Neutrophil (primary cell): ENCODE measurements at regions not wholly inside any gene's neighbourhood (a gene's known extent, or its start where the extent isn't known, plus 50 kb on each side); places are given as distances from the start of the nearest gene placed in this dataset.

Experiments used
- H3K27ac ChIP-seq: fragments of 200-600 bp; sonication (generic); 2 replicates; pipeline ENCODE4 v1.5.1; 2016; ENCODE audit warnings: mild to moderate bottlenecking, moderate library complexity
- H3K27me3 ChIP-seq: fragments of 200-600 bp; sonication (generic); 2 replicates; pipeline ENCODE4 v1.6.0; 2016; ENCODE audit warnings: mild to moderate bottlenecking
- H3K36me3 ChIP-seq: fragments of 200-600 bp; sonication (generic); 2 replicates; pipeline ENCODE4 v1.5.1; 2017
- H3K4me1 ChIP-seq, 2 experiments: fragments of 200-600 bp in 1 of 2; sonication (generic) in 1 of 2; 1 replicate in 1 of 2; 2 replicates in 1 of 2; pipeline versions ENCODE4 v1.5.1 to v1.6.1; 2013 to 2016; ENCODE audit warnings: low read depth in 1 of 2, low read length in 1 of 2, mild to moderate bottlenecking in 1 of 2, moderate library complexity in 1 of 2; ENCODE audit not compliant: control insufficient read depth in 1 of 2, insufficient read depth in 1 of 2
- H3K4me3 ChIP-seq, 2 experiments: fragments of 200-600 bp in 1 of 2; sonication (generic) in 1 of 2; 1 replicate in 1 of 2; 2 replicates in 1 of 2; pipeline ENCODE4 v1.5.1; 2013 to 2016; ENCODE audit warnings: low read depth in 1 of 2, low read length in 1 of 2, mild to moderate bottlenecking in 1 of 2, moderate library complexity in 1 of 2
- H3K9me3 ChIP-seq: fragments of 200-600 bp; sonication (generic); 2 replicates; pipeline ENCODE4 v1.5.1; 2016
- TF ChIP-seq, protein P1 (sequence below): fragments of 200-600 bp; sonication (generic); IDR thresholded peaks from 2 replicates; pipeline ENCODE4 v1.5.1; 2016; ENCODE audit warnings: antibody characterized with exemption

DNA sequence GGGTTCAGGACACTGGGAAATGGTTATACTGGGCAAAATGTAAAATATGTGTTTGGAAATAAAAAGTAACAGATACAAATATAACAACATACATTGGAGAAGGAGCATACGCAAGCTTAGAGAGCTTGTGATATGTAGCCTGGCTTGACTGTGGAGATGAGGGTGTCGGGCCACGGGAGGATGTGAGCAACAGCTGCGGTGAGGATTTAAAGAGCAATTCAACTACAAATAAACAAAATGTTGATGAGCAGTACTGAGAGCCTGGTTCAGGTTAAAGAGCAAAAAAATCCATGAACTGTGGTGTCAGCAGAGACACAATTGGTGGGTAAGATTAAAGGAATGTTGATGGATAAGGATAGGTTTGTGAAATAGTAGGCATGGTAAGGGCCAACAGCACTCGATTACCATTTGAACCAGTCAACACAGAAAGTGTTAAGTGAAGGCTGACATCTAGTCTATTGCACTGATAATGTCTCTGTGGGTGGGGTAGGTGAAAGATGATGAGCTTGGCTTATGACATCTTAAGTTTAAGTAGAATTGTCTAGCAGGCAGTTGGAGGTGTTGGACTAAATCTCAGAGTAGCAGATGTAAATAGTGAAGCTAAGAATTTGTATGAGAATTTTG lies 723.2 kb downstream of the EPM2A start:
- H3K4me1 ChIP-seq = no peaks in the 10 kb centered on the region
- TF ChIP-seq, protein P1, sequence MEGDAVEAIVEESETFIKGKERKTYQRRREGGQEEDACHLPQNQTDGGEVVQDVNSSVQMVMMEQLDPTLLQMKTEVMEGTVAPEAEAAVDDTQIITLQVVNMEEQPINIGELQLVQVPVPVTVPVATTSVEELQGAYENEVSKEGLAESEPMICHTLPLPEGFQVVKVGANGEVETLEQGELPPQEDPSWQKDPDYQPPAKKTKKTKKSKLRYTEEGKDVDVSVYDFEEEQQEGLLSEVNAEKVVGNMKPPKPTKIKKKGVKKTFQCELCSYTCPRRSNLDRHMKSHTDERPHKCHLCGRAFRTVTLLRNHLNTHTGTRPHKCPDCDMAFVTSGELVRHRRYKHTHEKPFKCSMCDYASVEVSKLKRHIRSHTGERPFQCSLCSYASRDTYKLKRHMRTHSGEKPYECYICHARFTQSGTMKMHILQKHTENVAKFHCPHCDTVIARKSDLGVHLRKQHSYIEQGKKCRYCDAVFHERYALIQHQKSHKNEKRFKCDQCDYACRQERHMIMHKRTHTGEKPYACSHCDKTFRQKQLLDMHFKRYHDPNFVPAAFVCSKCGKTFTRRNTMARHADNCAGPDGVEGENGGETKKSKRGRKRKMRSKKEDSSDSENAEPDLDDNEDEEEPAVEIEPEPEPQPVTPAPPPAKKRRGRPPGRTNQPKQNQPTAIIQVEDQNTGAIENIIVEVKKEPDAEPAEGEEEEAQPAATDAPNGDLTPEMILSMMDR = no peak
- H3K27ac ChIP-seq = no peak overlapping the region
- H3K27me3 ChIP-seq = no peaks in the 10 kb centered on the region
- H3K9me3 ChIP-seq = no peaks in the 10 kb centered on the region
- no peaks in the 10 kb centered on the region for H3K36me3 ChIP-seq
- H3K4me3 ChIP-seq = no peak overlapping the region

DNA sequence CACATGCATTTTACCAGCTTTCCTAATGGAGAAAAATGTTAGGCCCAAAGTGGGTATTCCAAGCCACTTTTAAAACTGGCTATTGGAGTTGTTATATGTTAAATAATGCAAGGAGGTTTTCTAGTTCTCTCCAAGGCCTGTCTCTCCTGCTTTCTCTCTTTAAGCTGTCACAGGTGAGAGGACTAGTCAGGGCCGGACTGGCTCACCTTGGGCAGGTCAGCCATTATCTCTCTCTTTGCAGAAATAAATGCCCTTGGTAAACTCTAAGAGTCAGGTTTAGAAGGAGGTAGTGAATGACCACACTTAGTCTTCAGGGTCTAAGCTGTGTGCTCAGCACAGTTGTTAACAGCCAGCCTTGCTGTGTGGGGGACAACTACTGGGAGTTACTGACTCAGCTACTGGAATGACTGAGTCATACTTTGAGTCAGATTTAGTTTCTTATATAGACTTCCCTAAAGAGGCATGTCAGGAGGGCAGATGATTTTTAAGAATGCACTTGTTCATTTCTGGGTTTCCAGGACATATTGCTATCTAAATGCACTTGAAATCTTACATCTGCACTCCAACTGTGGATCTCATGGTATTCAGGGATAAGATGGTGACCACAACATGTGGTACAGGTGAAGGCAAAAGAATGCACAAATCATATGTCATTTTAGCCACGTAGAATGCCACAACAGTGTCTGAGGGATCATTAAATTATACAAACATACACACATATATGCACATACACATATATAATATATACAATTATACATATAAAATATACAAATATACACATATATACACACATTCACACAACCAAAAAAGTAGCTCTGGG lies 719.4 kb downstream of the EPM2A start:
- Histone ChIP-seq H3K27me3 (no peaks in the 10 kb centered on the region), H3K9me3 (no peaks in the 10 kb centered on the region), H3K36me3 (no peaks in the 10 kb centered on the region), H3K4me3 (no peak overlapping the region), H3K27ac (no peak overlapping the region), H3K4me1 (no peaks in the 10 kb centered on the region)
- TF ChIP-seq, protein P1 = no peak

DNA sequence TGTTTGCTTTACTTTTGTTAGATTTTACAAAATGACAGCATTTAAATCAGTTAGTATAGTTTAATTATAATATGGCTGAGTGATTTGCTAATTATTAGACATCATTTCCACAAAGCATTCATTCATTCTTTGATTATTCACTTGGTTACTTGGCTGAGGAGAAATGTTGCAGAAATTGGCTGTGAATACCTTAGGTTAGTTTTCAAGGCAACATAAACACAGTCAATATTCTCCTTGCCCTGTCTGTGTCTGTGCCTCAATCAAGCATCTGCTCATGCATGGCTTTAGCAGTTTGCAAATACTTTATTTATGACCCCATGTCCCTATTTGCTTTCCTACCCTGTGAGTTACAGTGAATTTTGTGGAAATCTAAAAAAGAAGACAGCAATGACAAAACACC lies 718.3 kb downstream of the EPM2A start:
- TF ChIP-seq, protein P1 = no peak
- H3K27ac ChIP-seq = no peak overlapping the region
- no peaks in the 10 kb centered on the region for H3K4me1 ChIP-seq
- no peak overlapping the region for H3K4me3 ChIP-seq
- no peaks in the 10 kb centered on the region for H3K27me3 ChIP-seq
- H3K9me3 ChIP-seq = no peaks in the 10 kb centered on the region
- no peaks in the 10 kb centered on the region for H3K36me3 ChIP-seq

DNA sequence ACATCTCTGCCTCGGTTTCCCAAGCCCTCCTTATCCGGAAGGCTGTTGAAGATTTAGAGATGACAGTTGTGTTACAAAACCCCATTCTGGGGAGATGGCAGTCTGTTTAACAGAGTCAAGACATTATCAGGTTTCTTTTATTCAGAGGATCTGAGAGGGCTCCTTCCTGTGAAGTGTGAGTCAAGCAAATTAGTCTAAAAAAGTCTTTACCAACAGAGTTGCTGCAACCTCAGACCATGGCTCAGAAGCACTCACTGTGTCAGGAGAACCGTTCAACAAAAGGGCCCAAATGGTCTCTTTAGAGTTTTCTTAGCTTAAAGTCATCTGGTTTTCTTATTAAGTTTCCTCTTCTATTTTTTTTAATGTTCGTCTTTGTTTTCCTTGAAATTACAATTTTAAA lies 717.8 kb downstream of the EPM2A start:
- H3K27ac ChIP-seq = no peak overlapping the region
- TF ChIP-seq, protein P1 = no peak

DNA sequence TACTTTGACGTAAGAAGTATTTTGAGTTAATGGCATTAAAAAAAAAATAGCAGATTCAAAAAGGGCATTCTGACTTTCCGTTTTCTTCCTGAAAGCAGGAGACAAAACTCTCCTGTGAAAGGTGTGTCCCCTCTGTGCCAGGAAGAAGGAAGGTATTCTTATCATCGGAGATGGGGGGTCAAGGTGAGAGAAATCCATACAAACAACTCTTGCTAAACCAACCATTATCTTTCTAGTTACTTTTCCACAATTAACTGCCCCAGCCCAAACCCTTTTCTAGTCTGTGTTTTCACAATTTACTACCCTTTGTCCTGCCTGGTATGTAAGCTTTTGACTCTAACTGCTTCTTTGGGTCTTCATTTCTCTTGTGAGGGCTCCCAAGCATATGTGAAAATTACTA lies 717.3 kb downstream of the EPM2A start:
- no peak overlapping the region for H3K27ac ChIP-seq
- H3K9me3 ChIP-seq = no peaks in the 10 kb centered on the region
- no peaks in the 10 kb centered on the region for H3K27me3 ChIP-seq
- H3K4me1 ChIP-seq = no peaks in the 10 kb centered on the region
- no peak overlapping the region for H3K4me3 ChIP-seq
- no peaks in the 10 kb centered on the region for H3K36me3 ChIP-seq
- TF ChIP-seq, protein P1 = no peak

More for the DNA sequence above, 717.8 kb downstream of the EPM2A start:
- Histone ChIP-seq H3K9me3 (no peaks in the 10 kb centered on the region), H3K4me3 (no peak overlapping the region), H3K27me3 (no peaks in the 10 kb centered on the region), H3K36me3 (no peaks in the 10 kb centered on the region), H3K4me1 (no peaks in the 10 kb centered on the region)
